Transverse colon (tissue), 4 donors: ENCODE measurements at regions not wholly inside any gene's neighbourhood (a gene's known extent, or its start where the extent isn't known, plus 50 kb on each side); places are given as distances from the start of the nearest gene placed in this dataset.

Experiments
- CTCF ChIP-seq, 5 experiments: fragments of 200-600 bp in 3 of 5; fragments of 450-650 bp in 2 of 5; sonication (generic) in 3 of 5; IDR thresholded peaks; 1 replicate in 2 of 5; 2 replicates in 3 of 5; pipeline ENCODE4 v1.5.1; 2016 to 2017; ENCODE audit warnings: antibody characterized with exemption in 5 of 5, inconsistent platforms in 3 of 5, mild to moderate bottlenecking in 2 of 5, moderate library complexity in 1 of 5
- POLR2A ChIP-seq: fragments of 450-650 bp; IDR thresholded peaks from one replicate; pipeline ENCODE4 v1.6.1; 2016; ENCODE audit warnings: antibody characterized with exemption, mild to moderate bottlenecking, moderate library complexity
- POLR2AphosphoS5 ChIP-seq, 3 donors: sonication (generic); formaldehyde crosslinking; IDR thresholded peaks; one replicate each; pipeline ENCODE4 v1.6.1; 2016; ENCODE audit warnings: antibody characterized with exemption in 3 of 3

- no peak for TF ChIP-seq POLR2AphosphoS5 (IDR thresholded peaks at IDR 0.05)
- TF ChIP-seq CTCF (IDR thresholded peaks at IDR 0.05) = no peak
- no peak for TF ChIP-seq POLR2A
Observed at GRCh38 chr6:6861995-6862394, 245.8 kb upstream of the RREB1 start.
